Adrenal gland (tissue), 5 donors: ENCODE measurements at regions not wholly inside any gene's neighbourhood (a gene's known extent, or its start where the extent isn't known, plus 50 kb on each side); places are given as distances from the start of the nearest gene placed in this dataset.

ENCODE experiments used
- POLR2A ChIP-seq, 2 donors: fragments of 450-650 bp; IDR thresholded peaks; one replicate each; pipeline ENCODE4 v1.6.1; 2017; ENCODE audit warnings: antibody characterized with exemption in 2 of 2, mild to moderate bottlenecking in 2 of 2, moderate library complexity in 1 of 2
- TF ChIP-seq, protein P1 (sequence below), 6 experiments: fragments of 450-650 bp in 4 of 6; fragments of 200-600 bp in 2 of 6; sonication (generic) in 1 of 6; IDR thresholded peaks; 1 replicate in 5 of 6; 2 replicates in 1 of 6; pipeline versions ENCODE4 v1.5.1 to v1.8.0; 2016 to 2021; ENCODE audit warnings: antibody characterized with exemption in 6 of 6, mild to moderate bottlenecking in 2 of 6, moderate library complexity in 1 of 6
- donor health status: DM: no; HTN: no; CAD: no.

DNA sequence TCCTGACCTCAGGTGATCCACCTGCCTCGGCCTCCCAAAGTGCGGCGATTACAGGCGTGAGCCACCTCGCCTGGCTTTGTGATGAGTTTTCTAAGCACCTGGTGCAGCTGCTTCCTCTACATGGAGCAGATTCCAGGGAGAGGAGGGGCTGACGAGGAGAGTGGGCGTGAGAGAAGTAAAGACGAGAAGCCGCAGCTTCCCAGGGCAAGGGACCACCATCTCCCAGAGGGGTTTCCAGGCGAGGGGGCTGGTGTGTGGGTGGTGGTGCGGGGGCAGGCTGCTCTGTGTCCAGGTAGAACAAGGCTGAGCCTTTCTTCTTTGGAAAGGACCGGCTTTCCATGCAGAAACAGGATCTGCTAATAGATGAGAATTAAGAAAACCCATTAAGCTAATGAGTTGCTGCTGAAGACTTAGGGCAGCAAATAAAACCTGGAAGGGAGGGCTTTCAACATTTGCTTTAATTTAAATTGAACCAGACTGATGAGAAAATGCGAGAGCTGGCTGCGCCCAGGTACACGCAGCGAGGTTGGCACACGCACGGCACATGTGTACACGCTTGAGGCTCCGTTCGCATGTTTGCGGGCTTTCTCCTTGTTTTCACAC, 236.7 kb downstream of the RBFOX3 start:
- TF ChIP-seq, protein P1, sequence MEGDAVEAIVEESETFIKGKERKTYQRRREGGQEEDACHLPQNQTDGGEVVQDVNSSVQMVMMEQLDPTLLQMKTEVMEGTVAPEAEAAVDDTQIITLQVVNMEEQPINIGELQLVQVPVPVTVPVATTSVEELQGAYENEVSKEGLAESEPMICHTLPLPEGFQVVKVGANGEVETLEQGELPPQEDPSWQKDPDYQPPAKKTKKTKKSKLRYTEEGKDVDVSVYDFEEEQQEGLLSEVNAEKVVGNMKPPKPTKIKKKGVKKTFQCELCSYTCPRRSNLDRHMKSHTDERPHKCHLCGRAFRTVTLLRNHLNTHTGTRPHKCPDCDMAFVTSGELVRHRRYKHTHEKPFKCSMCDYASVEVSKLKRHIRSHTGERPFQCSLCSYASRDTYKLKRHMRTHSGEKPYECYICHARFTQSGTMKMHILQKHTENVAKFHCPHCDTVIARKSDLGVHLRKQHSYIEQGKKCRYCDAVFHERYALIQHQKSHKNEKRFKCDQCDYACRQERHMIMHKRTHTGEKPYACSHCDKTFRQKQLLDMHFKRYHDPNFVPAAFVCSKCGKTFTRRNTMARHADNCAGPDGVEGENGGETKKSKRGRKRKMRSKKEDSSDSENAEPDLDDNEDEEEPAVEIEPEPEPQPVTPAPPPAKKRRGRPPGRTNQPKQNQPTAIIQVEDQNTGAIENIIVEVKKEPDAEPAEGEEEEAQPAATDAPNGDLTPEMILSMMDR (IDR thresholded peaks at IDR 0.05) = no peak
- TF ChIP-seq POLR2A (IDR thresholded peaks at IDR 0.05) = no peak
